Panc1 (cell line): ENCODE measurements at regions not wholly inside any gene's neighbourhood (a gene's known extent, or its start where the extent isn't known, plus 50 kb on each side); places are given as distances from the start of the nearest gene placed in this dataset.

Experiments used
- ATAC-seq: fragments of 200-7000 bp; cut with Tn5 transposase; 2 replicates; pipeline ENCODE4 v1.9.1; 2020; ENCODE audit warnings: mild to moderate bottlenecking, moderate library complexity
- BruUV-seq: library from RNA; stranded (reverse); fragments of 400-500 nt; replicated peaks from 2 replicates; lab custom pipeline; 2021; lab: Mats Ljungman, UMichigan
- CTCF ChIA-PET: fragments of 300-600 bp; sonication (Branson Sonifier 250); formaldehyde crosslinking; loops from one replicate; lab custom pipeline; 2022; ENCODE audit warnings: antibody characterized with exemption; lab: Charles Lee
- POLR2A ChIA-PET: fragments of 300-600 bp; sonication (Branson Sonifier 250); formaldehyde crosslinking; loops from one replicate; lab custom pipeline; 2022; ENCODE audit warnings: antibody characterized with exemption; lab: Charles Lee
- DNase-seq: peaks from one replicate; pipeline ENCODE4 v3.0.0-alpha.2; 2010; ENCODE audit warnings: low read depth, low spot score
- H3K27ac ChIP-seq: 2 replicates; pipeline ENCODE4 v1.5.1; 2011; ENCODE audit warnings: mild to moderate bottlenecking, low read length, inconsistent platforms
- H3K27me3 ChIP-seq: fragments of 200-500 bp; sonication (Bioruptor generic); 2 replicates; pipeline ENCODE4 v1.6.0; 2014; ENCODE audit warnings: low read length, inconsistent platforms; ENCODE audit not compliant: control insufficient read depth, insufficient read depth
- H3K36me3 ChIP-seq: fragments of 200-500 bp; sonication (Bioruptor generic); 2 replicates; pipeline ENCODE4 v1.5.1; 2014; ENCODE audit warnings: inconsistent platforms, mild to moderate bottlenecking, low read length, moderate library complexity; ENCODE audit not compliant: control insufficient read depth, insufficient read depth
- H3K4me1 ChIP-seq: 2 replicates; pipeline ENCODE4 v1.5.1; 2011; ENCODE audit warnings: inconsistent platforms, mild to moderate bottlenecking, low read length, moderate library complexity; ENCODE audit not compliant: control insufficient read depth, insufficient read depth
- H3K4me3 ChIP-seq, 2 experiments: 2 replicates each; pipeline ENCODE4 v1.5.1; 2011 to 2012; ENCODE audit warnings: low read depth in 2 of 2, low read length in 2 of 2, mild to moderate bottlenecking in 2 of 2, inconsistent platforms in 1 of 2, moderate library complexity in 1 of 2
- H3K9me3 ChIP-seq: fragments of 200-500 bp; sonication (Bioruptor generic); 2 replicates; pipeline ENCODE4 v1.5.1; 2014; ENCODE audit warnings: low read depth, mild to moderate bottlenecking, inconsistent platforms, low read length, moderate library complexity; ENCODE audit not compliant: control insufficient read depth, insufficient read depth
- POLR2AphosphoS5 ChIP-seq: IDR thresholded peaks from 2 replicates; pipeline ENCODE4 v1.6.1; 2012; ENCODE audit warnings: mild to moderate bottlenecking, low read depth, low read length, moderate library complexity
- SIN3A ChIP-seq: IDR thresholded peaks from 2 replicates; pipeline ENCODE4 v1.6.1; 2012; ENCODE audit warnings: low read depth, mild to moderate bottlenecking, low read length, moderate library complexity, borderline replicate concordance; ENCODE audit not compliant: insufficient read depth
- TCF7L2 ChIP-seq: IDR thresholded peaks from 2 replicates; pipeline ENCODE4 v1.6.1; 2011; ENCODE audit warnings: mild to moderate bottlenecking, low read depth, low read length, inconsistent platforms
- in situ Hi-C: cut with HindIII; loops from 2 replicates; pipeline ENCODE4 v1.10.0; 2016; ENCODE audit warnings: low sequenced_read_pairs, low pct_unique_long_range_greater_than_20kb
- intact Hi-C: fragments of 100-400 bp; cut with micrococcal nuclease; formaldehyde crosslinking; loops from one replicate; pipeline ENCODE4 v1.10.0; 2022; ENCODE audit not compliant: unreplicated experiment
- TF ChIP-seq, protein P1 (sequence below), 2 experiments: IDR thresholded peaks; 2 replicates each; pipeline ENCODE4 v1.6.1; 2011 to 2012; ENCODE audit warnings: low read depth in 2 of 2, control low read depth in 1 of 2, low read length in 1 of 2, mild to moderate bottlenecking in 1 of 2, moderate library complexity in 1 of 2; ENCODE audit not compliant: insufficient read depth in 1 of 2
- TF ChIP-seq, protein P2 (sequence below): fragments of 450-650 bp; IDR thresholded peaks from 2 replicates; pipeline ENCODE4 v1.5.1; 2017; ENCODE audit warnings: mild to moderate bottlenecking

DNA sequence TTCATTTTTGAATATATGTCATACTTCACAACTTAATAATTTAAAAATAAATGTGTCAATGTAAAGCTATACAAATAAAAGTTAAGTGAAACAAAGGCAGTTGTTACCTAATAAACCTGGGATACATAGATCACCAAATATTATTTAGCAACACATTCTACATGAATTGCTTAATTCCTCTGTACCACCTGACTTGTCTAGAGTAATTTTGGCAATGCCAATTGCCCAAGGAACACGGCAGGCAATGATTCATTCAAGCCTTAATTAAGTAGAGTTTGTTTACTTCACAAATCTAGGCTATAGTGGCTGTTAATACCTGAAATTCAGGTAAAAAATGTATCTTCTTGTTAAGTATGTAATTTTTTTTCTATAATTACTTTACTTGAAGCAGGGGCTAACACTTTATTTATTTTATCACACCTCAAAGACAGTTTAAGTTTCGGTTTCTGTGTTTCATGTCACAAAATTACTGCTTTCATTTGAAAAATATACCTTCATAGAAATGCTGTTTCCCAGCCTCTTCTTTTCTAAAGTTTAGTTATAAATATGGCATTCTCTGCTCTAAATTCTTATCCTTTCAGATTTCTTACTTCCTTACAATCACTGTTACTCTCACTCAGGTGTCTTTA lies 705.7 kb downstream of the SLITRK5 start:
- intact Hi-C loops: no loop called here
- H3K9me3 ChIP-seq: no peaks in the 10 kb centered on the region
- H3K4me1 ChIP-seq: no peaks in the 10 kb centered on the region
- H3K27ac ChIP-seq: no peak overlapping the region
- TF ChIP-seq, protein P1, sequence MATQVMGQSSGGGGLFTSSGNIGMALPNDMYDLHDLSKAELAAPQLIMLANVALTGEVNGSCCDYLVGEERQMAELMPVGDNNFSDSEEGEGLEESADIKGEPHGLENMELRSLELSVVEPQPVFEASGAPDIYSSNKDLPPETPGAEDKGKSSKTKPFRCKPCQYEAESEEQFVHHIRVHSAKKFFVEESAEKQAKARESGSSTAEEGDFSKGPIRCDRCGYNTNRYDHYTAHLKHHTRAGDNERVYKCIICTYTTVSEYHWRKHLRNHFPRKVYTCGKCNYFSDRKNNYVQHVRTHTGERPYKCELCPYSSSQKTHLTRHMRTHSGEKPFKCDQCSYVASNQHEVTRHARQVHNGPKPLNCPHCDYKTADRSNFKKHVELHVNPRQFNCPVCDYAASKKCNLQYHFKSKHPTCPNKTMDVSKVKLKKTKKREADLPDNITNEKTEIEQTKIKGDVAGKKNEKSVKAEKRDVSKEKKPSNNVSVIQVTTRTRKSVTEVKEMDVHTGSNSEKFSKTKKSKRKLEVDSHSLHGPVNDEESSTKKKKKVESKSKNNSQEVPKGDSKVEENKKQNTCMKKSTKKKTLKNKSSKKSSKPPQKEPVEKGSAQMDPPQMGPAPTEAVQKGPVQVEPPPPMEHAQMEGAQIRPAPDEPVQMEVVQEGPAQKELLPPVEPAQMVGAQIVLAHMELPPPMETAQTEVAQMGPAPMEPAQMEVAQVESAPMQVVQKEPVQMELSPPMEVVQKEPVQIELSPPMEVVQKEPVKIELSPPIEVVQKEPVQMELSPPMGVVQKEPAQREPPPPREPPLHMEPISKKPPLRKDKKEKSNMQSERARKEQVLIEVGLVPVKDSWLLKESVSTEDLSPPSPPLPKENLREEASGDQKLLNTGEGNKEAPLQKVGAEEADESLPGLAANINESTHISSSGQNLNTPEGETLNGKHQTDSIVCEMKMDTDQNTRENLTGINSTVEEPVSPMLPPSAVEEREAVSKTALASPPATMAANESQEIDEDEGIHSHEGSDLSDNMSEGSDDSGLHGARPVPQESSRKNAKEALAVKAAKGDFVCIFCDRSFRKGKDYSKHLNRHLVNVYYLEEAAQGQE (IDR thresholded peaks at IDR 0.05; ENCODE audit: insufficient read depth in 1 of 2, low read depth in 2 of 2, low read length in 1 of 2): no peak
- no peak for TF ChIP-seq TCF7L2
- TF ChIP-seq POLR2AphosphoS5: no peak
- TF ChIP-seq, protein P2, sequence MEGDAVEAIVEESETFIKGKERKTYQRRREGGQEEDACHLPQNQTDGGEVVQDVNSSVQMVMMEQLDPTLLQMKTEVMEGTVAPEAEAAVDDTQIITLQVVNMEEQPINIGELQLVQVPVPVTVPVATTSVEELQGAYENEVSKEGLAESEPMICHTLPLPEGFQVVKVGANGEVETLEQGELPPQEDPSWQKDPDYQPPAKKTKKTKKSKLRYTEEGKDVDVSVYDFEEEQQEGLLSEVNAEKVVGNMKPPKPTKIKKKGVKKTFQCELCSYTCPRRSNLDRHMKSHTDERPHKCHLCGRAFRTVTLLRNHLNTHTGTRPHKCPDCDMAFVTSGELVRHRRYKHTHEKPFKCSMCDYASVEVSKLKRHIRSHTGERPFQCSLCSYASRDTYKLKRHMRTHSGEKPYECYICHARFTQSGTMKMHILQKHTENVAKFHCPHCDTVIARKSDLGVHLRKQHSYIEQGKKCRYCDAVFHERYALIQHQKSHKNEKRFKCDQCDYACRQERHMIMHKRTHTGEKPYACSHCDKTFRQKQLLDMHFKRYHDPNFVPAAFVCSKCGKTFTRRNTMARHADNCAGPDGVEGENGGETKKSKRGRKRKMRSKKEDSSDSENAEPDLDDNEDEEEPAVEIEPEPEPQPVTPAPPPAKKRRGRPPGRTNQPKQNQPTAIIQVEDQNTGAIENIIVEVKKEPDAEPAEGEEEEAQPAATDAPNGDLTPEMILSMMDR: no peak
- no peak for TF ChIP-seq SIN3A
- in situ Hi-C loops: no loop called here
- H3K4me3 ChIP-seq: no peak overlapping the region
- DNase-seq (no peak), ATAC-seq (no peak)
- H3K27me3 ChIP-seq: no peaks in the 10 kb centered on the region
- H3K36me3 ChIP-seq: no peaks in the 10 kb centered on the region
- no TSS peak for BruUV-seq
- ChIA-PET POLR2A (no interaction called here), CTCF (no interaction called here)

DNA sequence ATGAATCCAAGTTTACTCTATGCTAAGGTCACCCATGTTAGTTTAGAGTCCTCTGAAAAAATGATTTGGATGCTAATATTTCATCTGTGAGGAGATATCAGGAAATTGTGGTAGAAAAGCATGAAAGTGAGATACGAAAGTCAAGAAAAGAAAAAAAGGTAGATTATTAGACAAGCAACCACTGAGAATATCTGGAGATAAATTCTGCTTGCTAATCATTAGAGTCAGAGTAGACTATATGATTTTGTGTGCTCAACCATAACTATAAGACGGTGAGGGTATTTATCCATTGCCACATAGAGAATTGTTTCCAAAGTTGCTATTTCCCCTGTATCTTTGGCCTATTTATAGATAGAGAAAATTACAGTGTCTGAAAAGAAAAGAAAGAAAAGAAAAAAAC lies 706.7 kb downstream of the SLITRK5 start:
- intact Hi-C loops: no loop called here
- Histone ChIP-seq H3K27me3 (no peaks in the 10 kb centered on the region), H3K36me3 (no peaks in the 10 kb centered on the region), H3K4me1 (no peaks in the 10 kb centered on the region), H3K27ac (no peak overlapping the region), H3K4me3 (no peak overlapping the region), H3K9me3 (no peaks in the 10 kb centered on the region)
- in situ Hi-C loops: no loop called here
- ChIA-PET CTCF (no interaction called here), POLR2A (no interaction called here)
- no TSS peak for BruUV-seq
- no peak for DNase-seq
- TF ChIP-seq TCF7L2 (no peak), SIN3A (no peak), POLR2AphosphoS5 (no peak)
- TF ChIP-seq, protein P2: no peak
- TF ChIP-seq, protein P1 (IDR thresholded peaks at IDR 0.05; ENCODE audit: insufficient read depth in 1 of 2, low read depth in 2 of 2, low read length in 1 of 2): no peak
- ATAC-seq: no peak
